Loucy (cell line): ENCODE measurements at regions not wholly inside any gene's neighbourhood (a gene's known extent, or its start where the extent isn't known, plus 50 kb on each side); places are given as distances from the start of the nearest gene placed in this dataset.

Source experiments
- EZH2phosphoT487 ChIP-seq: fragments of 200-600 bp; IDR thresholded peaks from 2 replicates; pipeline ENCODE4 v1.6.1; 2018; ENCODE audit warnings: antibody characterized with exemption, mild to moderate bottlenecking, moderate library complexity, borderline replicate concordance
- TF ChIP-seq, protein P1 (sequence below): fragments of 200-600 bp; sonication (generic); conservative IDR thresholded peaks from 2 replicates; pipeline ENCODE4 v1.5.1; 2014; ENCODE audit warnings: mild to moderate bottlenecking, antibody characterized with exemption, low read length

DNA sequence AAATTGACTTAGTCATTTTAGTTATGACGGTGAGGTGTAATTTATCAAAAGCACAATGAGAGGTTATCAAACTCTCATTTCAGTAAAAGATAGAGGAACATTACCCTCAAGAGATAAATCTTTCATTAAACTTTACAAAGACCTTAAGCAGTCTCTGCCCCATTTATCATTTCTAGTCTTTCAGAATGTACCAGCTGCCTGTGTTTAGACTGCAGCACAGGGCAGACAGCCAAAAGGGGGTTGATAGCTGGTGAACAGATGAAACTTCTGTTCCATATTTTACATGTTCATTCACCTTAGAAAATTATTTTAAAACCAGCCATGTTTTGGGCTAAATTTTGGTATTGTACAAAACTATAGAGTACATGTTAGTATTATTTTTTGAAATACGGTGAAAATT lies 514.6 kb upstream of the CNTN3 start:
- TF ChIP-seq, protein P1, sequence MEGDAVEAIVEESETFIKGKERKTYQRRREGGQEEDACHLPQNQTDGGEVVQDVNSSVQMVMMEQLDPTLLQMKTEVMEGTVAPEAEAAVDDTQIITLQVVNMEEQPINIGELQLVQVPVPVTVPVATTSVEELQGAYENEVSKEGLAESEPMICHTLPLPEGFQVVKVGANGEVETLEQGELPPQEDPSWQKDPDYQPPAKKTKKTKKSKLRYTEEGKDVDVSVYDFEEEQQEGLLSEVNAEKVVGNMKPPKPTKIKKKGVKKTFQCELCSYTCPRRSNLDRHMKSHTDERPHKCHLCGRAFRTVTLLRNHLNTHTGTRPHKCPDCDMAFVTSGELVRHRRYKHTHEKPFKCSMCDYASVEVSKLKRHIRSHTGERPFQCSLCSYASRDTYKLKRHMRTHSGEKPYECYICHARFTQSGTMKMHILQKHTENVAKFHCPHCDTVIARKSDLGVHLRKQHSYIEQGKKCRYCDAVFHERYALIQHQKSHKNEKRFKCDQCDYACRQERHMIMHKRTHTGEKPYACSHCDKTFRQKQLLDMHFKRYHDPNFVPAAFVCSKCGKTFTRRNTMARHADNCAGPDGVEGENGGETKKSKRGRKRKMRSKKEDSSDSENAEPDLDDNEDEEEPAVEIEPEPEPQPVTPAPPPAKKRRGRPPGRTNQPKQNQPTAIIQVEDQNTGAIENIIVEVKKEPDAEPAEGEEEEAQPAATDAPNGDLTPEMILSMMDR: no peak
- TF ChIP-seq EZH2phosphoT487: no peak
